SK-N-SH (cell line): ENCODE measurements at regions not wholly inside any gene's neighbourhood (a gene's known extent, or its start where the extent isn't known, plus 50 kb on each side); places are given as distances from the start of the nearest gene placed in this dataset.

ENCODE experiments used
- CTCF ChIA-PET: fragments of 300-600, 350-600 bp; formaldehyde crosslinking; extraction: SDS; loops from one replicate; lab custom pipeline; 2021; lab: Yijun Ruan, JAX
- POLR2A ChIA-PET: fragments of 350-600 bp; sonication (Branson Sonifier 250); formaldehyde crosslinking; extraction: SDS; loops from one replicate; lab custom pipeline; 2020; ENCODE audit warnings: antibody characterized with exemption, inconsistent platforms; lab: Yijun Ruan, JAX
- DNase-seq: peaks from one replicate; pipeline ENCODE4 v3.0.0; 2012
- H2AFZ ChIP-seq: fragments of 200-600 bp; sonication (generic); 2 replicates; pipeline ENCODE4 v1.8.1; 2016; ENCODE audit warnings: antibody characterized with exemption, mild to moderate bottlenecking, low read depth
- H3F3A ChIP-seq: fragments of 200-600 bp; sonication (generic); replicated peaks from 2 replicates; pipeline ENCODE3; 2016; ENCODE audit warnings: antibody characterized with exemption, mild to moderate bottlenecking; ENCODE audit not compliant: insufficient read depth
- H3K27ac ChIP-seq, 2 experiments: fragments of 200-500 bp in 1 of 2; fragments of 200-600 bp in 1 of 2; sonication (Bioruptor generic) in 1 of 2; sonication (generic), shearing (Covaris generic) in 1 of 2; 2 replicates each; pipeline versions ENCODE4 v1.5.1 to v1.6.1; 2014 to 2016; ENCODE audit warnings: low read depth in 2 of 2, inconsistent platforms in 1 of 2, low read length in 1 of 2, mild to moderate bottlenecking in 1 of 2, mixed read lengths in 1 of 2
- H3K27me3 ChIP-seq: fragments of 200-600 bp; sonication (generic), shearing (Covaris generic); 2 replicates; pipeline ENCODE4 v1.6.1; 2016; ENCODE audit warnings: mixed run types; ENCODE audit not compliant: insufficient read depth
- H3K36me3 ChIP-seq, 2 experiments: fragments of 200-500 bp in 1 of 2; fragments of 200-600 bp in 1 of 2; sonication (Bioruptor generic) in 1 of 2; sonication (generic) in 1 of 2; replicated peaks in 1 of 2; 2 replicates each; pipeline versions ENCODE3 to v1.5.1; 2014 to 2016; ENCODE audit warnings: low read length in 1 of 2, mild to moderate bottlenecking in 1 of 2; ENCODE audit not compliant: insufficient read depth in 2 of 2, control insufficient read depth in 1 of 2
- H3K4me1 ChIP-seq, 2 experiments: fragments of 200-500 bp in 1 of 2; fragments of 200-600 bp in 1 of 2; sonication (Bioruptor generic) in 1 of 2; sonication (generic), shearing (Covaris generic) in 1 of 2; 2 replicates each; pipeline versions ENCODE4 v1.5.1 to v1.6.1; 2014 to 2016; ENCODE audit warnings: low read depth in 1 of 2, low read length in 1 of 2, mixed run types in 1 of 2; ENCODE audit not compliant: insufficient read depth in 2 of 2, control insufficient read depth in 1 of 2
- H3K4me2 ChIP-seq: fragments of 200-600 bp; sonication (generic), shearing (Covaris generic); 2 replicates; pipeline ENCODE4 v1.6.1; 2017; ENCODE audit warnings: mixed run types
- H3K4me3 ChIP-seq, 2 experiments: fragments of 200-500 bp in 1 of 2; fragments of 200-600 bp in 1 of 2; sonication (Bioruptor generic) in 1 of 2; sonication (generic), shearing (Covaris generic) in 1 of 2; 2 replicates each; pipeline versions ENCODE4 v1.5.1 to v1.8.1; 2014 to 2016; ENCODE audit warnings: low read depth in 2 of 2, inconsistent platforms in 1 of 2, low read length in 1 of 2, mild to moderate bottlenecking in 1 of 2, mixed read lengths in 1 of 2, moderate library complexity in 1 of 2
- H3K79me2 ChIP-seq: fragments of 200-600 bp; sonication (generic); 2 replicates; pipeline ENCODE4 v1.8.1; 2017; ENCODE audit warnings: mild to moderate bottlenecking; ENCODE audit not compliant: insufficient read depth
- H3K9ac ChIP-seq: fragments of 200-600 bp; sonication (generic); 2 replicates; pipeline ENCODE4 v1.6.1; 2017; ENCODE audit warnings: mixed run types
- H3K9me2 ChIP-seq: fragments of 200-600 bp; sonication (generic); 2 replicates; pipeline ENCODE4 v1.6.1; 2017; ENCODE audit warnings: mixed run types
- H3K9me3 ChIP-seq: fragments of 200-600 bp; sonication (generic); 2 replicates; pipeline ENCODE4 v1.6.1; 2017; ENCODE audit warnings: mixed run types, mild to moderate bottlenecking, moderate library complexity
- H4K20me1 ChIP-seq: fragments of 200-600 bp; sonication (generic); 2 replicates; pipeline ENCODE4 v1.6.1; 2017; ENCODE audit warnings: mild to moderate bottlenecking, mixed run types; ENCODE audit not compliant: insufficient read depth
- EZH2phosphoT487 ChIP-seq: fragments of 200-600 bp; sonication (generic); IDR thresholded peaks from 2 replicates; pipeline ENCODE4 v1.6.1; 2017; ENCODE audit warnings: low read depth, mixed run types, mild to moderate bottlenecking, antibody characterized with exemption, moderate library complexity, borderline replicate concordance
- FOXM1 ChIP-seq: IDR thresholded peaks from 2 replicates; pipeline ENCODE4 v1.4.0; 2012; ENCODE audit warnings: low read depth, mild to moderate bottlenecking
- GABPA ChIP-seq: IDR thresholded peaks from 2 replicates; pipeline ENCODE4 v1.4.0; 2012; ENCODE audit warnings: low read depth, mild to moderate bottlenecking
- GATA2 ChIP-seq: sonication (generic); formaldehyde crosslinking; IDR thresholded peaks from 2 replicates; pipeline ENCODE4 v1.5.0; 2020; ENCODE audit warnings: mild to moderate bottlenecking, missing genetic modification reagents
- JUND ChIP-seq: IDR thresholded peaks from 2 replicates; pipeline ENCODE4 v1.4.0; 2012
- NRF1 ChIP-seq: IDR thresholded peaks from 2 replicates; pipeline ENCODE4 v1.6.1; 2012; ENCODE audit warnings: low read depth, mild to moderate bottlenecking, low read length
- POLR2AphosphoS5 ChIP-seq: IDR thresholded peaks from 2 replicates; pipeline ENCODE4 v1.6.1; 2012; ENCODE audit warnings: low read depth, low read length
- RCOR1 ChIP-seq: fragments of 150-350 bp; IDR thresholded peaks from 2 replicates; pipeline ENCODE4 v1.6.1; 2017; ENCODE audit warnings: antibody characterized with exemption, low read length
- REST ChIP-seq: IDR thresholded peaks from 2 replicates; pipeline ENCODE4 v1.6.1; 2012; ENCODE audit warnings: mild to moderate bottlenecking, low read depth, low read length, moderate library complexity
- SIN3A ChIP-seq: IDR thresholded peaks from 2 replicates; pipeline ENCODE4 v1.6.1; 2012; ENCODE audit warnings: low read depth, mild to moderate bottlenecking, low read length, moderate library complexity, borderline replicate concordance
- SMC3 ChIP-seq: IDR thresholded peaks from 2 replicates; pipeline ENCODE4 v1.6.1; 2012; ENCODE audit warnings: low read depth, low read length, improper control_type of control experiment
- TCF12 ChIP-seq: IDR thresholded peaks from 2 replicates; pipeline ENCODE4 v1.4.0; 2012
- TEAD4 ChIP-seq: IDR thresholded peaks from 2 replicates; pipeline ENCODE4 v1.4.0; 2012; ENCODE audit warnings: mild to moderate bottlenecking, borderline replicate concordance; ENCODE audit not compliant: insufficient read depth
- USF2 ChIP-seq: fragments of 150-350 bp; IDR thresholded peaks from 2 replicates; pipeline ENCODE4 v1.6.1; 2017; ENCODE audit warnings: antibody characterized with exemption, low read length, low read depth, borderline replicate concordance
- ZBTB33 ChIP-seq: IDR thresholded peaks from 2 replicates; pipeline ENCODE4 v1.4.0; 2012; ENCODE audit warnings: low read depth, borderline replicate concordance
- WGBS: methylation state at CpG from one replicate; pipeline ENCODE4 v1.1.6; 2017; ENCODE audit warnings: low lambda C conversion rate; 5-methylcytosine and 5-hydroxymethylcytosine counted together
- TF ChIP-seq, protein P1 (sequence below): IDR thresholded peaks from 2 replicates; pipeline ENCODE4; 2012
- TF ChIP-seq, protein P2 (sequence below): fragments of 200-600 bp; sonication (generic); IDR thresholded peaks from 2 replicates; pipeline ENCODE4 v1.6.1; 2017; ENCODE audit warnings: antibody characterized with exemption, mild to moderate bottlenecking, moderate library complexity
- TF ChIP-seq, protein P3 (sequence below): IDR thresholded peaks from 2 replicates; pipeline ENCODE4 v1.4.0; 2012; ENCODE audit warnings: low read depth, borderline replicate concordance

DNA sequence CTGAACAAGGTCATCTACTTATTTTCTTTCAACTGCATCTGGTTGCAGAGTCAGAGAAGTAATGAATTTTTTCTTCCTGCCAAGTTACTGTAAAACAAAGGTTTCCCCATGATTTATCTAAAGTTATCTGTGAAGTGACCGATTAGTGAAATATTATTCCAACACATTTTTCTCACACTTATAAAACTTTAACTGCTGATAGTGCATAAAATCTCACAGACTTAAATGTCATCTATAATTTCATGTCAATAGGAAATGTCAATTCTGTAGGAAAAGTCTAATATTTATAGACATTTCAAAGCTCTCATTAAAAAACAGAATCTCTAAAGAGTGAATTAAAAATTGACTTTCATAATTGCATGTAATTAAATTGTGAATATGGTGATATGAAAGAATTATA lies 397.2 kb downstream of the SLITRK1 start (continued):
- TF ChIP-seq USF2 (no peak), JUND (no peak)

DNA sequence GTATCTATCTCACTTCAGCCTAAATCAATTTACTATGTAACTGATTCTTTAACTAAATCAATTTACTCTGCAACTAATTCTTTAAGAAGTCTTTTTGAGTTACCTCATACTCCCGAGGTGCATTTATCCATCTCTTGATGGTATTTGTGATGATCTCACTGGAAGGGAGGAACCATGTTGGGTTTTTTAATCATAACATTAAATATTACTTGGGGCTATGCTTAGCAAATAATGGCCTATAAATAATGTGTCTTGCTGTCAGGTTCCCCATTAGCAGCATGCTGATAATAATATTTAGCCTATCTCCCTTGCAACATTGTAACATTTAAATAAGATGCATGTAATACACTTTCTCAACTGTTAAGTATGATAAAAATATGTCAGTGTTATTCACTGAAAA lies 411.3 kb downstream of the SLITRK1 start:
- Histone ChIP-seq H3K36me3 (no peaks in the 10 kb centered on the region), H3K4me3 (no peak overlapping the region), H3K27me3 (no peaks in the 10 kb centered on the region), H3K9me3 (no peaks in the 10 kb centered on the region), H3F3A (no peaks in the 10 kb centered on the region), H3K9me2 (no peaks in the 10 kb centered on the region), H3K9ac (no peak overlapping the region), H3K4me2 (no peak overlapping the region), H4K20me1 (no peaks in the 10 kb centered on the region), H3K4me1 (no peaks in the 10 kb centered on the region), H3K79me2 (no peaks in the 10 kb centered on the region), H3K27ac (no peak overlapping the region), H2AFZ (no peak overlapping the region)
- CTCF ChIA-PET, result no interaction called here
- POLR2A ChIA-PET, result no interaction called here
- no peak for DNase-seq
- 4% methylated on average over 1 of the region's 1 CpG for WGBS
- TF ChIP-seq GABPA, result no peak
- TF ChIP-seq SIN3A, result no peak
- TF ChIP-seq POLR2AphosphoS5, result no peak
- no peak for TF ChIP-seq USF2
- no peak for TF ChIP-seq RCOR1
- TF ChIP-seq, protein P1, sequence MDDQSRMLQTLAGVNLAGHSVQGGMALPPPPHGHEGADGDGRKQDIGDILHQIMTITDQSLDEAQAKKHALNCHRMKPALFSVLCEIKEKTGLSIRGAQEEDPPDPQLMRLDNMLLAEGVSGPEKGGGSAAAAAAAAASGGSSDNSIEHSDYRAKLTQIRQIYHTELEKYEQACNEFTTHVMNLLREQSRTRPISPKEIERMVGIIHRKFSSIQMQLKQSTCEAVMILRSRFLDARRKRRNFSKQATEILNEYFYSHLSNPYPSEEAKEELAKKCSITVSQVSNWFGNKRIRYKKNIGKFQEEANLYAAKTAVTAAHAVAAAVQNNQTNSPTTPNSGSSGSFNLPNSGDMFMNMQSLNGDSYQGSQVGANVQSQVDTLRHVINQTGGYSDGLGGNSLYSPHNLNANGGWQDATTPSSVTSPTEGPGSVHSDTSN, result no peak
- no peak for TF ChIP-seq TEAD4
- TF ChIP-seq NRF1, result no peak
- TF ChIP-seq TCF12, result no peak
- TF ChIP-seq REST, result no peak
- TF ChIP-seq, protein P2, sequence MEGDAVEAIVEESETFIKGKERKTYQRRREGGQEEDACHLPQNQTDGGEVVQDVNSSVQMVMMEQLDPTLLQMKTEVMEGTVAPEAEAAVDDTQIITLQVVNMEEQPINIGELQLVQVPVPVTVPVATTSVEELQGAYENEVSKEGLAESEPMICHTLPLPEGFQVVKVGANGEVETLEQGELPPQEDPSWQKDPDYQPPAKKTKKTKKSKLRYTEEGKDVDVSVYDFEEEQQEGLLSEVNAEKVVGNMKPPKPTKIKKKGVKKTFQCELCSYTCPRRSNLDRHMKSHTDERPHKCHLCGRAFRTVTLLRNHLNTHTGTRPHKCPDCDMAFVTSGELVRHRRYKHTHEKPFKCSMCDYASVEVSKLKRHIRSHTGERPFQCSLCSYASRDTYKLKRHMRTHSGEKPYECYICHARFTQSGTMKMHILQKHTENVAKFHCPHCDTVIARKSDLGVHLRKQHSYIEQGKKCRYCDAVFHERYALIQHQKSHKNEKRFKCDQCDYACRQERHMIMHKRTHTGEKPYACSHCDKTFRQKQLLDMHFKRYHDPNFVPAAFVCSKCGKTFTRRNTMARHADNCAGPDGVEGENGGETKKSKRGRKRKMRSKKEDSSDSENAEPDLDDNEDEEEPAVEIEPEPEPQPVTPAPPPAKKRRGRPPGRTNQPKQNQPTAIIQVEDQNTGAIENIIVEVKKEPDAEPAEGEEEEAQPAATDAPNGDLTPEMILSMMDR, result no peak
- TF ChIP-seq, protein P3, sequence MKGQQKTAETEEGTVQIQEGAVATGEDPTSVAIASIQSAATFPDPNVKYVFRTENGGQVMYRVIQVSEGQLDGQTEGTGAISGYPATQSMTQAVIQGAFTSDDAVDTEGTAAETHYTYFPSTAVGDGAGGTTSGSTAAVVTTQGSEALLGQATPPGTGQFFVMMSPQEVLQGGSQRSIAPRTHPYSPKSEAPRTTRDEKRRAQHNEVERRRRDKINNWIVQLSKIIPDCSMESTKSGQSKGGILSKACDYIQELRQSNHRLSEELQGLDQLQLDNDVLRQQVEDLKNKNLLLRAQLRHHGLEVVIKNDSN, result no peak
- TF ChIP-seq ZBTB33, result no peak
- no peak for TF ChIP-seq FOXM1
- TF ChIP-seq EZH2phosphoT487, result no peak
- TF ChIP-seq SMC3, result no peak
- no peak for TF ChIP-seq GATA2 (CRISPR knock-in tag)
